WTC11 (cell line): ENCODE measurements at regions not wholly inside any gene's neighbourhood (a gene's known extent, or its start where the extent isn't known, plus 50 kb on each side); places are given as distances from the start of the nearest gene placed in this dataset.

Experiments
- ATAC-seq: fragments of 200-7000 bp; cut with Tn5 transposase; 2 replicates; pipeline ENCODE4 v1.10.0; 2021; ENCODE audit warnings: mild to moderate bottlenecking, moderate library complexity
- CTCF ChIA-PET: fragments of 300-600 bp; sonication (Branson Sonifier 250); formaldehyde crosslinking; loops from one replicate; lab custom pipeline; 2021; ENCODE audit warnings: antibody characterized with exemption; lab: Charles Lee
- POLR2A ChIA-PET: fragments of 350-600 bp; sonication (Branson Sonifier 250); formaldehyde crosslinking; loops from one replicate; lab custom pipeline; 2021; ENCODE audit warnings: antibody characterized with exemption; lab: Charles Lee
- DNase-seq: peaks from one replicate; pipeline ENCODE4 v3.0.0; 2021; ENCODE audit warnings: low spot score
- H3K27ac Mint-ChIP-seq: 2 replicates; pipeline ENCODE4 v1.8.0; 2021; ENCODE audit warnings: mixed read lengths
- H3K27me3 Mint-ChIP-seq: 2 replicates; pipeline ENCODE4 v1.8.0; 2021; ENCODE audit warnings: low read depth, mild to moderate bottlenecking, moderate library complexity, mixed read lengths
- H3K36me3 Mint-ChIP-seq: 2 replicates; pipeline ENCODE4 v1.8.0; 2021; ENCODE audit warnings: mixed read lengths
- H3K4me1 Mint-ChIP-seq: 2 replicates; pipeline ENCODE4 v1.8.0; 2022; ENCODE audit warnings: mixed read lengths
- H3K4me3 Mint-ChIP-seq: 2 replicates; pipeline ENCODE4 v1.8.0; 2021; ENCODE audit warnings: mild to moderate bottlenecking, moderate library complexity, mixed read lengths
- H3K9me3 Mint-ChIP-seq: 2 replicates; pipeline ENCODE4 v1.8.0; 2021; ENCODE audit warnings: mixed read lengths
- ATF1 ChIP-seq: sonication (generic); formaldehyde crosslinking; IDR thresholded peaks from 2 replicates; pipeline ENCODE4 v1.8.1; 2023; ENCODE audit warnings: mild to moderate bottlenecking, moderate library complexity, missing genetic modification reagents
- E2F4 ChIP-seq: sonication (generic); formaldehyde crosslinking; IDR thresholded peaks from 2 replicates; pipeline ENCODE4 v1.8.1; 2022; ENCODE audit warnings: low read depth, mild to moderate bottlenecking, moderate library complexity, missing genetic modification reagents, borderline replicate concordance
- E2F5 ChIP-seq: sonication (generic); formaldehyde crosslinking; IDR thresholded peaks from 2 replicates; pipeline ENCODE4 v1.8.1; 2022; ENCODE audit warnings: mild to moderate bottlenecking, moderate library complexity, missing genetic modification reagents
- ERG ChIP-seq: fragments of 250-450 bp; sonication (Bioruptor Pico); IDR thresholded peaks from 2 replicates; pipeline ENCODE4 v1.8.0; 2021; ENCODE audit warnings: mild to moderate bottlenecking
- FOXJ3 ChIP-seq: sonication (generic); formaldehyde crosslinking; IDR thresholded peaks from 2 replicates; pipeline ENCODE4 v1.9.0; 2021; ENCODE audit warnings: missing genetic modification reagents, mild to moderate bottlenecking, borderline replicate concordance
- HMGA2 ChIP-seq: fragments of 250-450 bp; sonication (Bioruptor Pico); IDR thresholded peaks from 2 replicates; pipeline ENCODE4 v1.4.0; 2021; ENCODE audit warnings: mild to moderate bottlenecking, moderate library complexity
- JAZF1 ChIP-seq: fragments of 250-450 bp; sonication (Bioruptor Pico); IDR thresholded peaks from 2 replicates; pipeline ENCODE4 v1.9.0; 2021; ENCODE audit warnings: moderate library complexity, mild to moderate bottlenecking, inconsistent platforms
- MAX ChIP-seq: sonication (generic); formaldehyde crosslinking; IDR thresholded peaks from 2 replicates; pipeline ENCODE4 v1.8.0; 2022; ENCODE audit warnings: mild to moderate bottlenecking, missing genetic modification reagents
- MLX ChIP-seq: sonication (generic); formaldehyde crosslinking; IDR thresholded peaks from 2 replicates; pipeline ENCODE4 v1.8.1; 2023; ENCODE audit warnings: mild to moderate bottlenecking, missing genetic modification reagents, moderate library complexity
- NFE2L1 ChIP-seq: sonication (generic); formaldehyde crosslinking; IDR thresholded peaks from 2 replicates; pipeline ENCODE4 v1.8.1; 2023; ENCODE audit warnings: missing genetic modification reagents
- NFYB ChIP-seq: sonication (generic); formaldehyde crosslinking; conservative IDR thresholded peaks from 2 replicates; pipeline ENCODE4 v1.8.0; 2022; ENCODE audit warnings: low read depth, missing genetic modification reagents
- NR1H2 ChIP-seq: sonication (generic); formaldehyde crosslinking; IDR thresholded peaks from 2 replicates; pipeline ENCODE4 v1.9.0; 2021; ENCODE audit warnings: mild to moderate bottlenecking, moderate library complexity, missing genetic modification reagents
- NR2C2 ChIP-seq: sonication (generic); formaldehyde crosslinking; IDR thresholded peaks from 2 replicates; pipeline ENCODE4 v1.8.0; 2022; ENCODE audit warnings: mild to moderate bottlenecking, missing genetic modification reagents
- PRRX2 ChIP-seq: fragments of 250-450 bp; sonication (Bioruptor Pico); IDR thresholded peaks from 2 replicates; pipeline ENCODE4 v1.8.0; 2021; ENCODE audit warnings: mild to moderate bottlenecking
- SMAD4 ChIP-seq: sonication (generic); formaldehyde crosslinking; IDR thresholded peaks from 2 replicates; pipeline ENCODE4 v1.8.0; 2022; ENCODE audit warnings: mild to moderate bottlenecking, missing genetic modification reagents
- SP1 ChIP-seq: sonication (generic); formaldehyde crosslinking; conservative IDR thresholded peaks from 2 replicates; pipeline ENCODE4 v1.8.1; 2022; ENCODE audit warnings: missing genetic modification reagents
- ZBTB43 ChIP-seq: sonication (generic); formaldehyde crosslinking; IDR thresholded peaks from 2 replicates; pipeline ENCODE4 v1.8.1; 2023; ENCODE audit warnings: mild to moderate bottlenecking, missing genetic modification reagents
- ZMAT4 ChIP-seq: fragments of 250-450 bp; sonication (Bioruptor Pico); IDR thresholded peaks from 2 replicates; pipeline ENCODE4 v1.9.0; 2021; ENCODE audit warnings: mild to moderate bottlenecking
- ZNF138 ChIP-seq: sonication (generic); formaldehyde crosslinking; conservative IDR thresholded peaks from 2 replicates; pipeline ENCODE4 v1.8.1; 2022; ENCODE audit warnings: mild to moderate bottlenecking, moderate library complexity, missing genetic modification reagents
- ZNF219 ChIP-seq: sonication (generic); formaldehyde crosslinking; IDR thresholded peaks from 2 replicates; pipeline ENCODE4 v1.8.0; 2023; ENCODE audit warnings: missing genetic modification reagents, mild to moderate bottlenecking, borderline replicate concordance
- ZNF263 ChIP-seq: sonication (generic); formaldehyde crosslinking; IDR thresholded peaks from 2 replicates; pipeline ENCODE4 v1.8.1; 2022; ENCODE audit warnings: low read depth, mild to moderate bottlenecking, moderate library complexity, missing genetic modification reagents
- ZNF317 ChIP-seq: sonication (generic); formaldehyde crosslinking; IDR thresholded peaks from 2 replicates; pipeline ENCODE4 v1.8.1; 2023; ENCODE audit warnings: low read depth, mild to moderate bottlenecking, moderate library complexity, missing genetic modification reagents, borderline replicate concordance
- ZNF396 ChIP-seq: fragments of 250-450 bp; sonication (Bioruptor Pico); IDR thresholded peaks from 2 replicates; pipeline ENCODE4 v1.8.0; 2021; ENCODE audit warnings: mild to moderate bottlenecking, moderate library complexity, borderline replicate concordance
- ZNF423 ChIP-seq: fragments of 250-450 bp; sonication (Bioruptor Pico); IDR thresholded peaks from 2 replicates; pipeline ENCODE4 v2.1.2; 2022; ENCODE audit warnings: mild to moderate bottlenecking, moderate library complexity
- ZNF671 ChIP-seq: fragments of 250-450 bp; sonication (Bioruptor Pico); IDR thresholded peaks from 2 replicates; pipeline ENCODE4 v1.8.0; 2021; ENCODE audit warnings: mild to moderate bottlenecking

GRCh38 chr22:49214976-49215375 lies 612.7 kb downstream of the BRD1 start:
- DNase-seq = peak; percentile 2
- no peaks in the 10 kb centered on the region for H3K4me1 Mint-ChIP-seq
- POLR2A ChIA-PET = no interaction called here
- peaks cover 39% of the 10 kb centered on the region for H3K9me3 Mint-ChIP-seq
- TF ChIP-seq E2F5 (CRISPR knock-in tag) = no peak
- TF ChIP-seq, all 79 proteins: peak for 0
- ATAC-seq = no peak
- no peak overlapping the region for H3K27ac Mint-ChIP-seq
- no peak overlapping the region for H3K4me3 Mint-ChIP-seq
- CTCF ChIA-PET = interaction anchor here (1.4 kb wide), 1 partner anchor 90 kb away, joined by 5 read pairs; no protein-coding TSS in a partner anchor
- H3K36me3 Mint-ChIP-seq = peaks cover 23% of the 10 kb centered on the region
- H3K27me3 Mint-ChIP-seq = peaks cover 6% of the 10 kb centered on the region

- H3K27ac Mint-ChIP-seq = no peak overlapping the region
- peak; percentile 10 for DNase-seq
- POLR2A ChIA-PET = no interaction called here
Observed at GRCh38 chr22:49213731-49214352, 613.8 kb downstream of the BRD1 start.

GRCh38 chr22:49212466-49212865 lies 615.2 kb downstream of the BRD1 start:
- ChIA-PET CTCF (no interaction called here), POLR2A (no interaction called here)
- Mint-ChIP-seq H3K36me3 (peaks cover 8% of the 10 kb centered on the region), H3K27ac (no peak overlapping the region), H3K4me3 (no peak overlapping the region), H3K9me3 (peaks cover 15% of the 10 kb centered on the region), H3K27me3 (peaks cover 3% of the 10 kb centered on the region), H3K4me1 (no peaks in the 10 kb centered on the region)
- ATAC-seq = no peak
- peak; percentile 4 for DNase-seq
- TF ChIP-seq ZNF219 (CRISPR knock-in tag) (no peak), ZMAT4 (CRISPR knock-in tag) (no peak), ZBTB43 (CRISPR knock-in tag) (no peak), JAZF1 (no peak), NFE2L1 (CRISPR knock-in tag) (no peak), ZNF396 (CRISPR knock-in tag) (no peak), NR1H2 (no peak), NFYB (no peak), FOXJ3 (CRISPR knock-in tag) (no peak), ZNF263 (CRISPR knock-in tag) (no peak), E2F4 (CRISPR knock-in tag) (no peak), NR2C2 (no peak), SMAD4 (CRISPR knock-in tag) (no peak), HMGA2 (CRISPR knock-in tag) (no peak), ZNF317 (CRISPR knock-in tag) (no peak), ATF1 (no peak)

More at GRCh38 chr22:49213731-49214352, 613.8 kb downstream of the BRD1 start:
- TF ChIP-seq ZNF671 (CRISPR knock-in tag) = no peak
- no peak for TF ChIP-seq ZNF138 (CRISPR knock-in tag)
- no peak for TF ChIP-seq ERG (CRISPR knock-in tag)
- no peak for TF ChIP-seq MAX (CRISPR knock-in tag)
- no peak for TF ChIP-seq MLX (CRISPR knock-in tag)
- TF ChIP-seq PRRX2 = no peak
- TF ChIP-seq ZNF423 (CRISPR knock-in tag) = no peak
- TF ChIP-seq SP1 (CRISPR knock-in tag) = no peak
- TF ChIP-seq NR1H2 = no peak
- H3K4me1 Mint-ChIP-seq = no peaks in the 10 kb centered on the region
- no peak for ATAC-seq
- CTCF ChIA-PET = interaction anchor here (1.4 kb wide), 1 partner anchor 91 kb away, joined by 5 read pairs; no protein-coding TSS in a partner anchor
- H3K27me3 Mint-ChIP-seq = peaks cover 6% of the 10 kb centered on the region
- H3K4me3 Mint-ChIP-seq = no peak overlapping the region
- H3K9me3 Mint-ChIP-seq = peaks cover 29% of the 10 kb centered on the region
- peaks cover 22% of the 10 kb centered on the region for H3K36me3 Mint-ChIP-seq
